ENCODE measurements at regions not wholly inside any gene's neighbourhood (a gene's known extent, or its start where the extent isn't known, plus 50 kb on each side); places are given as distances from the start of the nearest gene placed in this dataset.

GRCh38 chr4:111905511-111905910 lies 239.7 kb upstream of the FAM241A start:
- Histone ChIP-seq H3K36me3 (ENCODE audit: control insufficient read depth in 2 of 2, extremely low read depth in 1 of 2, insufficient read depth in 2 of 2, low read length in 2 of 2) (no peaks in the 10 kb centered on the region), H3K79me2 (ENCODE audit: control insufficient read depth, insufficient read depth, low read length) (no peaks in the 10 kb centered on the region), H4K20me1 (replicated peaks; ENCODE audit: control insufficient read depth, extremely low read depth, insufficient read depth, low read length) (no peaks in the 10 kb centered on the region), H3K9ac (replicated peaks; ENCODE audit: extremely low read depth, insufficient read depth, low read length) (no peak overlapping the region), H3K4me2 (ENCODE audit: insufficient read depth, low read length) (no peak overlapping the region), H3K9me1 (replicated peaks; ENCODE audit: control insufficient read depth, extremely low read depth, insufficient read depth, low read length) (no peaks in the 10 kb centered on the region), H3K4me3 (replicated peaks in 1 of 3; ENCODE audit: insufficient read depth in 1 of 3, low read depth in 1 of 3, low read length in 3 of 3) (no peak overlapping the region), H3K4me1 (ENCODE audit: control insufficient read depth, extremely low read depth, insufficient read depth, low read length) (no peaks in the 10 kb centered on the region), H3K27ac (ENCODE audit: insufficient read depth, low read depth, low read length) (no peak overlapping the region), H2AFZ (ENCODE audit: low read depth, low read length) (no peak overlapping the region), H3K9me3 (replicated peaks; ENCODE audit: control insufficient read depth, insufficient read depth, low read length) (no peaks in the 10 kb centered on the region), H3K27me3 (ENCODE audit: control insufficient read depth in 2 of 2, insufficient read depth in 2 of 2, low read length in 2 of 2) (no peaks in the 10 kb centered on the region)
- dilution Hi-C loops (cut with MboI; ENCODE audit: extremely low pct_ligation_motif_present, low sequenced_read_pairs) (no loop called here), intact Hi-C loops (cut with micrococcal nuclease) (no loop called here)
- FAIRE-seq = no peak
- no TSS peak for BruUV-seq (replicated peaks)
- ChIA-PET POLR2A (no interaction called here), CTCF (interaction anchor here (1.2 kb wide), 1 partner anchor 28 kb away, joined by 3 read pairs; no protein-coding TSS in a partner anchor)
- TF ChIP-seq POLR2A (IDR thresholded peaks at IDR 0.05; ENCODE audit: low read depth, low read length) (no peak), EZH2 (IDR thresholded peaks at IDR 0.05; ENCODE audit: borderline replicate concordance, low read depth, low read length, severe bottlenecking) (no peak), CTCF (IDR thresholded peaks at IDR 0.05; ENCODE audit: extremely low read depth in 1 of 2, insufficient read depth in 1 of 2, low read depth in 1 of 2, low read length in 2 of 2) (no peak), POLR2AphosphoS5 (IDR thresholded peaks at IDR 0.05; ENCODE audit: insufficient read depth, low read depth, low read length) (no peak), JUN (IDR thresholded peaks at IDR 0.05; ENCODE audit: borderline replicate concordance, insufficient read depth, insufficient read length, low read depth) (no peak), GATA2 (IDR thresholded peaks at IDR 0.05; ENCODE audit: insufficient read depth, insufficient read length, low read depth, low read length) (no peak), MYC (IDR thresholded peaks at IDR 0.05; ENCODE audit: low read depth, low read length) (no peak), MAX (IDR thresholded peaks at IDR 0.05; ENCODE audit: insufficient read depth, insufficient read length) (no peak), FOS (IDR thresholded peaks at IDR 0.05; ENCODE audit: borderline replicate concordance, insufficient read depth, low read length) (no peak)
- no peak for DNase-seq (ENCODE audit: low read depth, low spot score)

All from endothelial cell of umbilical vein (primary cell).